Prostate gland (tissue), 2 donors: ENCODE measurements at regions not wholly inside any gene's neighbourhood (a gene's known extent, or its start where the extent isn't known, plus 50 kb on each side); places are given as distances from the start of the nearest gene placed in this dataset.

ENCODE experiments used
- CTCF ChIP-seq, 4 experiments: fragments of 200-600 bp in 2 of 4; fragments of 450-650 bp in 2 of 4; sonication (generic) in 2 of 4; IDR thresholded peaks; 1 replicate in 3 of 4; 2 replicates in 1 of 4; pipeline ENCODE4 v1.5.1; 2016 to 2019; ENCODE audit warnings: antibody characterized with exemption in 4 of 4, mild to moderate bottlenecking in 2 of 4, moderate library complexity in 2 of 4
- POLR2A ChIP-seq: fragments of 450-650 bp; IDR thresholded peaks from one replicate; pipeline ENCODE4 v1.6.1; 2016; ENCODE audit warnings: antibody characterized with exemption, mild to moderate bottlenecking

- TF ChIP-seq CTCF (IDR thresholded peaks at IDR 0.05) (no peak), POLR2A (no peak)
Measured at GRCh38 chr12:65664715-65665250, 159.5 kb upstream of the HMGA2 start.
